Neural cell (in vitro differentiated cells): ENCODE measurements at regions not wholly inside any gene's neighbourhood (a gene's known extent, or its start where the extent isn't known, plus 50 kb on each side); places are given as distances from the start of the nearest gene placed in this dataset.

Source experiments
- H2AFZ ChIP-seq: fragments of 200-600, 300-800 bp; sonication (generic), shearing (Covaris generic); 2 replicates; pipeline ENCODE4 v1.6.0; 2014; ENCODE audit warnings: low read depth, mild to moderate bottlenecking, antibody characterized with exemption, low read length, moderate library complexity
- H3F3A ChIP-seq: fragments of 200-600 bp; shearing (Covaris generic); 2 replicates; pipeline ENCODE4 v1.6.1; 2016; ENCODE audit warnings: mild to moderate bottlenecking, moderate library complexity, mixed read lengths, antibody characterized with exemption, low read length; ENCODE audit not compliant: insufficient read depth, poor library complexity, severe bottlenecking
- H3K27ac ChIP-seq: fragments of 200-600, 300-800 bp; sonication (generic), shearing (Covaris generic); 2 replicates; pipeline ENCODE4 v1.5.1; 2014; ENCODE audit warnings: mild to moderate bottlenecking, low read length, moderate library complexity
- H3K27me3 ChIP-seq: fragments of 300-800, 200-600 bp; sonication (generic), shearing (Covaris generic); 2 replicates; pipeline ENCODE4 v1.6.0; 2014; ENCODE audit warnings: mild to moderate bottlenecking, low read depth, low read length, moderate library complexity; ENCODE audit not compliant: insufficient read depth
- H3K36me3 ChIP-seq: fragments of 300-800, 200-600 bp; sonication (generic), shearing (Covaris generic); 2 replicates; pipeline ENCODE4 v1.5.1; 2014; ENCODE audit warnings: mild to moderate bottlenecking, antibody characterized with exemption, low read length, moderate library complexity; ENCODE audit not compliant: insufficient read depth
- H3K4me2 ChIP-seq: fragments of 300-800, 200-600 bp; sonication (generic), shearing (Covaris generic); 2 replicates; pipeline ENCODE4 v1.6.0; 2014; ENCODE audit warnings: mild to moderate bottlenecking, low read length
- H3K4me3 ChIP-seq: fragments of 300-800, 200-600 bp; sonication (generic), shearing (Covaris generic); 2 replicates; pipeline ENCODE4 v1.5.1; 2014; ENCODE audit warnings: mild to moderate bottlenecking, low read length, moderate library complexity
- H3K79me2 ChIP-seq: fragments of 200-600 bp; shearing (Covaris generic); replicated peaks from 2 replicates; pipeline ENCODE4 v1.6.0; 2014; ENCODE audit warnings: mild to moderate bottlenecking, low read length, moderate library complexity; ENCODE audit not compliant: insufficient read depth
- H3K9ac ChIP-seq: fragments of 300-800, 200-600 bp; sonication (generic), shearing (Covaris generic); 2 replicates; pipeline ENCODE4 v1.6.1; 2016; ENCODE audit warnings: mild to moderate bottlenecking, low read length, mixed read lengths
- H3K9me2 ChIP-seq: fragments of 200-600 bp; shearing (Covaris generic); 2 replicates; pipeline ENCODE4 v1.6.1; 2016; ENCODE audit warnings: mild to moderate bottlenecking, low read length, mixed read lengths; ENCODE audit not compliant: insufficient read depth
- H3K9me3 ChIP-seq: fragments of 200-600, 300-800 bp; sonication (generic), shearing (Covaris generic); 2 replicates; pipeline ENCODE4 v1.6.1; 2016; ENCODE audit warnings: mild to moderate bottlenecking, mixed run types, low read length, moderate library complexity, mixed read lengths
- H4K20me1 ChIP-seq: fragments of 200-600 bp; shearing (Covaris generic); 2 replicates; pipeline ENCODE4 v1.6.1; 2016; ENCODE audit warnings: mild to moderate bottlenecking, mixed run types; ENCODE audit not compliant: insufficient read depth
- EP300 ChIP-seq: fragments of 450-650 bp; conservative IDR thresholded peaks from 2 replicates; pipeline ENCODE4 v1.6.1; 2014; ENCODE audit warnings: antibody characterized with exemption, mild to moderate bottlenecking, moderate library complexity; ENCODE audit not compliant: poor library complexity, severe bottlenecking
- EZH2 ChIP-seq: fragments of 200-600, 300-800 bp; shearing (Covaris generic), sonication (generic); IDR thresholded peaks from 2 replicates; pipeline ENCODE4 v1.6.1; 2014; ENCODE audit warnings: antibody characterized with exemption, low read length, borderline replicate concordance, mild to moderate bottlenecking; ENCODE audit not compliant: insufficient read depth, poor library complexity, severe bottlenecking
- MXI1 ChIP-seq: fragments of 450-650 bp; conservative IDR thresholded peaks from 2 replicates; pipeline ENCODE4 v1.6.1; 2014; ENCODE audit warnings: antibody characterized with exemption, mild to moderate bottlenecking; ENCODE audit not compliant: poor library complexity, severe bottlenecking
- POLR2AphosphoS5 ChIP-seq: IDR thresholded peaks from 2 replicates; pipeline ENCODE4 v1.6.1; 2012
- RAD21 ChIP-seq: fragments of 450-650 bp; conservative IDR thresholded peaks from 2 replicates; pipeline ENCODE4 v1.6.1; 2014; ENCODE audit warnings: antibody characterized with exemption, mild to moderate bottlenecking, moderate library complexity
- REST ChIP-seq: IDR thresholded peaks from 2 replicates; pipeline ENCODE4 v1.6.1; 2012; ENCODE audit warnings: borderline replicate concordance
- SMC3 ChIP-seq: fragments of 450-650 bp; conservative IDR thresholded peaks from 2 replicates; pipeline ENCODE4 v1.6.1; 2014; ENCODE audit warnings: antibody characterized with exemption, mild to moderate bottlenecking, moderate library complexity; ENCODE audit not compliant: poor library complexity
- TAF1 ChIP-seq: IDR thresholded peaks from 2 replicates; pipeline ENCODE4 v1.6.1; 2012; ENCODE audit warnings: low read depth
- TF ChIP-seq, protein P1 (sequence below): fragments of 450-650 bp; IDR thresholded peaks from 2 replicates; pipeline ENCODE4 v1.5.1; 2014; ENCODE audit warnings: antibody characterized with exemption, mild to moderate bottlenecking, moderate library complexity; ENCODE audit not compliant: poor library complexity, severe bottlenecking

GRCh38 chr5:174328631-174329299 is 283.3 kb downstream of the NSG2 start:
- no peak overlapping the region for H3K4me2 ChIP-seq
- H3K36me3 ChIP-seq: no peaks in the 10 kb centered on the region
- H3K27me3 ChIP-seq: no peaks in the 10 kb centered on the region
- no peak overlapping the region for H3K27ac ChIP-seq
- TF ChIP-seq MXI1 (no peak), SMC3 (no peak), EP300 (no peak), REST (no peak), TAF1 (no peak), EZH2 (no peak), POLR2AphosphoS5 (no peak), RAD21 (no peak)
- TF ChIP-seq, protein P1, sequence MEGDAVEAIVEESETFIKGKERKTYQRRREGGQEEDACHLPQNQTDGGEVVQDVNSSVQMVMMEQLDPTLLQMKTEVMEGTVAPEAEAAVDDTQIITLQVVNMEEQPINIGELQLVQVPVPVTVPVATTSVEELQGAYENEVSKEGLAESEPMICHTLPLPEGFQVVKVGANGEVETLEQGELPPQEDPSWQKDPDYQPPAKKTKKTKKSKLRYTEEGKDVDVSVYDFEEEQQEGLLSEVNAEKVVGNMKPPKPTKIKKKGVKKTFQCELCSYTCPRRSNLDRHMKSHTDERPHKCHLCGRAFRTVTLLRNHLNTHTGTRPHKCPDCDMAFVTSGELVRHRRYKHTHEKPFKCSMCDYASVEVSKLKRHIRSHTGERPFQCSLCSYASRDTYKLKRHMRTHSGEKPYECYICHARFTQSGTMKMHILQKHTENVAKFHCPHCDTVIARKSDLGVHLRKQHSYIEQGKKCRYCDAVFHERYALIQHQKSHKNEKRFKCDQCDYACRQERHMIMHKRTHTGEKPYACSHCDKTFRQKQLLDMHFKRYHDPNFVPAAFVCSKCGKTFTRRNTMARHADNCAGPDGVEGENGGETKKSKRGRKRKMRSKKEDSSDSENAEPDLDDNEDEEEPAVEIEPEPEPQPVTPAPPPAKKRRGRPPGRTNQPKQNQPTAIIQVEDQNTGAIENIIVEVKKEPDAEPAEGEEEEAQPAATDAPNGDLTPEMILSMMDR: no peak
- no peaks in the 10 kb centered on the region for H3K9me3 ChIP-seq
- no peak overlapping the region for H3K9ac ChIP-seq
- no peak overlapping the region for H3K4me3 ChIP-seq
- no peak overlapping the region for H2AFZ ChIP-seq
- no peaks in the 10 kb centered on the region for H3K9me2 ChIP-seq
- no peaks in the 10 kb centered on the region for H3K79me2 ChIP-seq
- H3F3A ChIP-seq: no peaks in the 10 kb centered on the region
- H4K20me1 ChIP-seq: no peaks in the 10 kb centered on the region

DNA sequence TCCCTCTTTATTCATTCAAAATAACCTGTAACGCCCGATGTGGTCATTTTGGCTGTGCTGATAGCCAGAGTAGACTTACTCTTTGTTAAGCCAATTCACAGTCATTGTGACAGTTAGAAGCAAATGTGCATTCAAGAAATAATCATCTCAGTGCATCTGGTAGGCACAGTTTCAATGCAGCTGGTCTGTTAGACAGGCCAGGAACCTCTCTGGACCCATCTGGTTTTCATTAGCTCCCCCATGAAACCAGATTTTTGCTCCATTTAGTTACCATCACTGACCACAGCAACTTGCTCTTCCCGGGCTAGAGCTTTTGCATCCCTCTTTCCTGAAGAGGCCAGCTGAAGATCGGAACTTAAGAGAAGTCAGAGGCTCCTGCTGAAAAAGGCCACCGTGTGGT is 284.2 kb downstream of the NSG2 start:
- no peaks in the 10 kb centered on the region for H4K20me1 ChIP-seq
- no peak overlapping the region for H3K9ac ChIP-seq
- no peaks in the 10 kb centered on the region for H3K27me3 ChIP-seq
- no peaks in the 10 kb centered on the region for H3K9me2 ChIP-seq
- H3K4me2 ChIP-seq: no peak overlapping the region
- no peak overlapping the region for H3K4me3 ChIP-seq
- H2AFZ ChIP-seq: no peak overlapping the region
- no peaks in the 10 kb centered on the region for H3K36me3 ChIP-seq
- H3K27ac ChIP-seq: no peak overlapping the region
- H3K79me2 ChIP-seq: no peaks in the 10 kb centered on the region
- no peaks in the 10 kb centered on the region for H3F3A ChIP-seq
- TF ChIP-seq REST (no peak), EP300 (no peak), MXI1 (no peak), SMC3 (no peak), POLR2AphosphoS5 (no peak)
- H3K9me3 ChIP-seq: no peaks in the 10 kb centered on the region
